HEK293 (cell line): ENCODE measurements at regions not wholly inside any gene's neighbourhood (a gene's known extent, or its start where the extent isn't known, plus 50 kb on each side); places are given as distances from the start of the nearest gene placed in this dataset.

Experiments used
- CTCF ChIA-PET: fragments of 350-600 bp; formaldehyde crosslinking; extraction: SDS; loops from one replicate; lab custom pipeline; 2021; ENCODE audit warnings: antibody characterized with exemption; lab: Yijun Ruan, JAX
- POLR2A ChIA-PET: fragments of 300-600 bp; formaldehyde crosslinking; extraction: SDS; loops from one replicate; lab custom pipeline; 2020; ENCODE audit warnings: antibody characterized with exemption, inconsistent platforms; lab: Yijun Ruan, JAX
- H3K27ac ChIP-seq: fragments of 200-500 bp; sonication (Bioruptor generic); 2 replicates; pipeline ENCODE4 v1.5.1; 2014; ENCODE audit warnings: low read depth, low read length, control low read depth, inconsistent platforms; ENCODE audit errors: extremely low read depth
- H3K36me3 ChIP-seq, 2 experiments: fragments of 200-500 bp in 1 of 2; sonication (Bioruptor generic) in 1 of 2; 1 replicate in 1 of 2; 2 replicates in 1 of 2; pipeline ENCODE4 v1.5.1; 2014 to 2017; ENCODE audit warnings: inconsistent platforms in 2 of 2, low read length in 2 of 2; ENCODE audit not compliant: control insufficient read depth in 2 of 2, insufficient read depth in 1 of 2
- H3K4me1 ChIP-seq: fragments of 200-500 bp; sonication (Bioruptor generic); 2 replicates; pipeline ENCODE4 v1.5.1; 2014; ENCODE audit warnings: mild to moderate bottlenecking, low read length, inconsistent platforms; ENCODE audit not compliant: control insufficient read depth, insufficient read depth
- H3K4me3 ChIP-seq: 2 replicates; pipeline ENCODE4 v1.5.1; 2011; ENCODE audit warnings: low read depth, mild to moderate bottlenecking, control low read depth, low read length, moderate library complexity
- H3K9me3 ChIP-seq: fragments of 200-500 bp; sonication (Bioruptor generic); 2 replicates; pipeline ENCODE4 v1.5.1; 2014; ENCODE audit warnings: low read depth, low read length, inconsistent platforms; ENCODE audit not compliant: control insufficient read depth, insufficient read depth
- BCL6B ChIP-seq: fragments of 450-650 bp; formaldehyde crosslinking; IDR thresholded peaks from 2 replicates; pipeline ENCODE4 v1.5.1; 2017; ENCODE audit warnings: missing biosample characterization, missing genetic modification characterization
- HIC1 ChIP-seq: fragments of 450-650 bp; formaldehyde crosslinking; IDR thresholded peaks from 2 replicates; pipeline ENCODE4 v1.5.1; 2016; ENCODE audit warnings: missing biosample characterization, missing genetic modification characterization
- HOXC10 ChIP-seq: sonication (generic); formaldehyde crosslinking; IDR thresholded peaks from 2 replicates; pipeline ENCODE4 v1.8.1; 2023; ENCODE audit warnings: mild to moderate bottlenecking, missing genetic modification reagents
- INSM2 ChIP-seq: fragments of 450-650 bp; formaldehyde crosslinking; IDR thresholded peaks from 2 replicates; pipeline ENCODE4 v1.5.1; 2016; ENCODE audit warnings: missing biosample characterization, missing genetic modification characterization
- OSR2 ChIP-seq: fragments of 450-650 bp; formaldehyde crosslinking; IDR thresholded peaks from 2 replicates; pipeline ENCODE4 v1.5.1; 2016; ENCODE audit warnings: missing biosample characterization, missing genetic modification characterization
- REPIN1 ChIP-seq: fragments of 450-650 bp; formaldehyde crosslinking; IDR thresholded peaks from 2 replicates; pipeline ENCODE4 v1.5.1; 2017; ENCODE audit warnings: missing biosample characterization, missing genetic modification characterization, low read depth
- SCRT1 ChIP-seq: fragments of 450-650 bp; formaldehyde crosslinking; IDR thresholded peaks from 2 replicates; pipeline ENCODE4 v1.5.1; 2016; ENCODE audit warnings: missing biosample characterization, missing genetic modification characterization, borderline replicate concordance
- SETDB1 ChIP-seq: IDR thresholded peaks from one replicate; pipeline ENCODE4 v1.6.1; 2017; ENCODE audit warnings: mild to moderate bottlenecking, low read length, moderate library complexity, mixed read lengths; ENCODE audit not compliant: insufficient read length
- SP7 ChIP-seq: fragments of 450-650 bp; formaldehyde crosslinking; IDR thresholded peaks from 2 replicates; pipeline ENCODE4 v1.5.1; 2016; ENCODE audit warnings: missing biosample characterization, missing genetic modification characterization
- WT1 ChIP-seq: fragments of 450-650 bp; formaldehyde crosslinking; IDR thresholded peaks from 2 replicates; pipeline ENCODE4 v1.5.1; 2016; ENCODE audit warnings: missing biosample characterization, missing genetic modification characterization
- ZFP3 ChIP-seq: fragments of 450-650 bp; formaldehyde crosslinking; IDR thresholded peaks from 2 replicates; pipeline ENCODE4 v1.5.1; 2016; ENCODE audit warnings: low read depth, missing biosample characterization, missing genetic modification characterization
- ZFP41 ChIP-seq: fragments of 450-650 bp; formaldehyde crosslinking; IDR thresholded peaks from 2 replicates; pipeline ENCODE4 v1.5.1; 2016; ENCODE audit warnings: missing biosample characterization, missing genetic modification characterization, borderline replicate concordance
- ZNF24 ChIP-seq: fragments of 450-650 bp; formaldehyde crosslinking; IDR thresholded peaks from 2 replicates; pipeline ENCODE4 v1.5.1; 2016; ENCODE audit warnings: missing biosample characterization, missing genetic modification characterization
- ZNF292 ChIP-seq: fragments of 450-650 bp; formaldehyde crosslinking; IDR thresholded peaks from 2 replicates; pipeline ENCODE4 v1.5.1; 2016; ENCODE audit warnings: low read depth, missing biosample characterization, missing genetic modification characterization, borderline replicate concordance
- ZNF366 ChIP-seq: fragments of 450-650 bp; formaldehyde crosslinking; conservative IDR thresholded peaks from 2 replicates; pipeline ENCODE4 v1.5.1; 2016; ENCODE audit warnings: missing biosample characterization, missing genetic modification characterization
- ZNF404 ChIP-seq: fragments of 450-650 bp; formaldehyde crosslinking; IDR thresholded peaks from 2 replicates; pipeline ENCODE4 v1.5.1; 2017; ENCODE audit warnings: missing biosample characterization, missing genetic modification characterization
- ZNF514 ChIP-seq: fragments of 450-650 bp; formaldehyde crosslinking; IDR thresholded peaks from 2 replicates; pipeline ENCODE4 v1.5.1; 2016; ENCODE audit warnings: missing biosample characterization, missing genetic modification characterization
- ZNF558 ChIP-seq: fragments of 450-650 bp; formaldehyde crosslinking; IDR thresholded peaks from 2 replicates; pipeline ENCODE4 v1.5.1; 2016; ENCODE audit warnings: missing biosample characterization, missing genetic modification characterization
- ZNF610 ChIP-seq: fragments of 450-650 bp; formaldehyde crosslinking; IDR thresholded peaks from 2 replicates; pipeline ENCODE4 v1.5.1; 2016; ENCODE audit warnings: missing biosample characterization, missing genetic modification characterization, borderline replicate concordance
- ZNF626 ChIP-seq: fragments of 450-650 bp; sonication (Bioruptor Pico); formaldehyde crosslinking; IDR thresholded peaks from 2 replicates; pipeline ENCODE4 v1.5.1; 2018; ENCODE audit warnings: missing biosample characterization, missing genetic modification characterization, inconsistent platforms
- ZNF660 ChIP-seq: fragments of 450-650 bp; IDR thresholded peaks from 2 replicates; pipeline ENCODE4 v1.5.1; 2018; ENCODE audit warnings: missing biosample characterization, mild to moderate bottlenecking, missing genetic modification characterization
- ZNF664 ChIP-seq: fragments of 450-650 bp; formaldehyde crosslinking; IDR thresholded peaks from 2 replicates; pipeline ENCODE4 v1.5.1; 2016; ENCODE audit warnings: missing biosample characterization, missing genetic modification characterization
- TF ChIP-seq, protein P1 (sequence below): fragments of 450-650 bp; formaldehyde crosslinking; IDR thresholded peaks from 2 replicates; pipeline ENCODE4 v1.5.1; 2016; ENCODE audit warnings: missing biosample characterization, missing genetic modification characterization
- TF ChIP-seq, protein P2 (sequence below): fragments of 450-650 bp; formaldehyde crosslinking; IDR thresholded peaks from 2 replicates; pipeline ENCODE4 v1.5.1; 2016; ENCODE audit warnings: missing biosample characterization, missing genetic modification characterization

DNA sequence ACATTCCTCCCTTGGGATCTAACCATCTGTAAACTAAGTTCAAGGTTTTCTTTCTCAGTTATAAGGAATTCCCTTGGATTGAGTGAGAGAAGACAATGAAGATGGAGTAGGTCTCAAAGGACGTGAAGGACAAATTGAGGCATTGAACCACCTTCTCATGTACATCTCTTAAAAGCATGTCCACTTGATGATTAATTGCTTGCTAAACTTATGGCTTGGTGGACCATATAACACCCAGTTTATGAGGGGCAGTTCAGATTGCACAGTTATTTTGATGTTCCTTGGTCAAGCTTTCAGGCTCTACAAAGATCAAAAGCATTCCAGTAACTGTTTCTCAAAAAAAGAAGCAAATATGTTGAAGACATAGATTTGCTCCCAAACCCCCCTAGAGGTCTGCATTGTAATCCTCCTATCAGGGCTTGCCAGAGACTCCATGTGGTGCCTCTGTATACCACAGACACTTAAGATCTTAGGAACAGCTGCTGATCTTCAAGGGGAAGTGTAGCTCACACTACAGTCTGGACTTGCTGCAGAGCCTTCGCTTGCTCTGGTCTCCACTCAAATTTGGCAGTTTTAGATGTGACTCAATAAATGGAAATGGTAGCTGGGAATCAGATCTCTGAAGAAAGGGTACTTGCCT lies 56.9 kb upstream of the ALDH1A1 start:
- no peak overlapping the region for H3K4me3 ChIP-seq
- no peaks in the 10 kb centered on the region for H3K36me3 ChIP-seq
- H3K27ac ChIP-seq = no peak overlapping the region
- no peaks in the 10 kb centered on the region for H3K9me3 ChIP-seq
- ChIA-PET CTCF (interaction anchor here (3.8 kb wide), 1 partner anchor 13 kb away, joined by 25 read pairs; no protein-coding TSS in a partner anchor), POLR2A (no interaction called here)
- H3K4me1 ChIP-seq = no peaks in the 10 kb centered on the region
- no peak for TF ChIP-seq ZNF514 (tag by site-specific recombination)
- no peak for TF ChIP-seq ZNF404 (tag by site-specific recombination)
- TF ChIP-seq WT1 = no peak
- TF ChIP-seq, protein P1, sequence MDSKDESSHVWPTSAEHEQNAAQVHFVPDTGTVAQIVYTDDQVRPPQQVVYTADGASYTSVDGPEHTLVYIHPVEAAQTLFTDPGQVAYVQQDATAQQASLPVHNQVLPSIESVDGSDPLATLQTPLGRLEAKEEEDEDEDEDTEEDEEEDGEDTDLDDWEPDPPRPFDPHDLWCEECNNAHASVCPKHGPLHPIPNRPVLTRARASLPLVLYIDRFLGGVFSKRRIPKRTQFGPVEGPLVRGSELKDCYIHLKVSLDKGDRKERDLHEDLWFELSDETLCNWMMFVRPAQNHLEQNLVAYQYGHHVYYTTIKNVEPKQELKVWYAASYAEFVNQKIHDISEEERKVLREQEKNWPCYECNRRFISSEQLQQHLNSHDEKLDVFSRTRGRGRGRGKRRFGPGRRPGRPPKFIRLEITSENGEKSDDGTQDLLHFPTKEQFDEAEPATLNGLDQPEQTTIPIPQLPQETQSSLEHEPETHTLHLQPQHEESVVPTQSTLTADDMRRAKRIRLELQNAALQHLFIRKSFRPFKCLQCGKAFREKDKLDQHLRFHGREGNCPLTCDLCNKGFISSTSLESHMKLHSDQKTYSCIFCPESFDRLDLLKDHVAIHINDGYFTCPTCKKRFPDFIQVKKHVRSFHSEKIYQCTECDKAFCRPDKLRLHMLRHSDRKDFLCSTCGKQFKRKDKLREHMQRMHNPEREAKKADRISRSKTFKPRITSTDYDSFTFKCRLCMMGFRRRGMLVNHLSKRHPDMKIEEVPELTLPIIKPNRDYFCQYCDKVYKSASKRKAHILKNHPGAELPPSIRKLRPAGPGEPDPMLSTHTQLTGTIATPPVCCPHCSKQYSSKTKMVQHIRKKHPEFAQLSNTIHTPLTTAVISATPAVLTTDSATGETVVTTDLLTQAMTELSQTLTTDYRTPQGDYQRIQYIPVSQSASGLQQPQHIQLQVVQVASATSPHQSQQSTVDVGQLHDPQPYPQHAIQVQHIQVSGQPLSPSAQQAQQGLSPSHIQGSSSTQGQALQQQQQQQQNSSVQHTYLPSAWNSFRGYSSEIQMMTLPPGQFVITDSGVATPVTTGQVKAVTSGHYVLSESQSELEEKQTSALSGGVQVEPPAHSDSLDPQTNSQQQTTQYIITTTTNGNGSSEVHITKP = no peak
- TF ChIP-seq ZNF626 (tag by site-specific recombination) = no peak
- TF ChIP-seq ZFP3 (tag by site-specific recombination) = no peak
- no peak for TF ChIP-seq OSR2 (tag by site-specific recombination)
- TF ChIP-seq ZNF610 (tag by site-specific recombination) = no peak
- TF ChIP-seq ZNF664 (tag by site-specific recombination) = no peak
- TF ChIP-seq, protein P2, sequence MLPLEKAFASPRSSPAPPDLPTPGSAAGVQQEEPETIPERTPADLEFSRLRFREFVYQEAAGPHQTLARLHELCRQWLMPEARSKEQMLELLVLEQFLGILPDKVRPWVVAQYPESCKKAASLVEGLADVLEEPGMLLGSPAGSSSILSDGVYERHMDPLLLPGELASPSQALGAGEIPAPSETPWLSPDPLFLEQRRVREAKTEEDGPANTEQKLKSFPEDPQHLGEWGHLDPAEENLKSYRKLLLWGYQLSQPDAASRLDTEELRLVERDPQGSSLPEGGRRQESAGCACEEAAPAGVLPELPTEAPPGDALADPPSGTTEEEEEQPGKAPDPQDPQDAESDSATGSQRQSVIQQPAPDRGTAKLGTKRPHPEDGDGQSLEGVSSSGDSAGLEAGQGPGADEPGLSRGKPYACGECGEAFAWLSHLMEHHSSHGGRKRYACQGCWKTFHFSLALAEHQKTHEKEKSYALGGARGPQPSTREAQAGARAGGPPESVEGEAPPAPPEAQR = no peak
- no peak for TF ChIP-seq ZFP41 (tag by site-specific recombination)

DNA sequence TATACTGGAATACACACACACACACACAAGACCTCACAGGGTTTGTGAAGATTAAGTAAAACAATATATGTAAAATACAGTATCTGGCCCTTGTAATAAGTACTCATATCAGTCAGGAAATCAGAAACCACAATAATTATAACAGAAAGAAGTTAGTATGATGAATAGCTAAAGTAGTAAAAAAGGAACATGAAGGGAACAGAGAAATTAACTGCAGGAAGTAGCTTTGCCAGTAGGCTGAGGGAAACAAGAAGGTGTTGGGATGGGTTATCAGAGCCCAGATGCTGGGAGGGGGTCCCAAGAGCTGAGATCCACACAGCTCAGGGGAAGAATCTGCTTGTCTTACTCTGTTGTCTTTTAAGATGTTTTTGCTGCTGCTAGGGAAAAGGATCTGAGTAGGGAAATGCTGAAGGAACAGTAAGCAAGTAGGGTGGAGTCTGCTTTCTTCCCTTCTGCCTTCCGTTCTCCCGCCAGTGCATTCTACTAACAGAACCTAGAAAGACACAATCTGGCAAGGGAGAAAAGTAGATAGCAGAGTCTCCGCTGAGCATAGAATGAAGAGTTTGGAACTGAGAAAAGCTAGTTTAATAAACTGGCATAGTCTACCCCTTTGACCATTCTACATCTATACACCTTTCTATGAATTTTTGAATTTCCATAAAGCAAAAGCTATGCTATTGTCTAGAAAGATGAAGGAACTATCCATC lies 55.3 kb upstream of the ALDH1A1 start:
- ChIA-PET CTCF (interaction anchor here (0.6 to 3.8 kb wide), 4 partner anchors 14 to 1201 kb away, joined by 3 to 25 read pairs (median 5); no protein-coding TSS in a partner anchor), POLR2A (no interaction called here)
- no peaks in the 10 kb centered on the region for H3K36me3 ChIP-seq
- H3K4me1 ChIP-seq = no peaks in the 10 kb centered on the region
- no peak overlapping the region for H3K27ac ChIP-seq
- no peak overlapping the region for H3K4me3 ChIP-seq
- H3K9me3 ChIP-seq = no peaks in the 10 kb centered on the region
- TF ChIP-seq ZNF366 (tag by site-specific recombination) (no peak), ZNF24 (tag by site-specific recombination) (no peak), SP7 (tag by site-specific recombination) (no peak), ZNF660 (tag by site-specific recombination) (no peak), ZNF292 (tag by site-specific recombination) (no peak), ZNF558 (tag by site-specific recombination) (no peak), REPIN1 (no peak), HOXC10 (CRISPR knock-in tag) (no peak), HIC1 (tag by site-specific recombination) (no peak), SCRT1 (tag by site-specific recombination) (no peak), ZFP41 (tag by site-specific recombination) (no peak), INSM2 (no peak), SETDB1 (no peak), BCL6B (no peak)
